Small intestine (tissue), 7 donors: ENCODE measurements at regions not wholly inside any gene's neighbourhood (a gene's known extent, or its start where the extent isn't known, plus 50 kb on each side); places are given as distances from the start of the nearest gene placed in this dataset.

Experiments used
- DNase-seq, 2 donors: peaks; one replicate each; pipeline versions ENCODE4 v3.0.0 to v3.0.0-alpha.2; 2013
- FAIRE-seq: peaks from 2 replicates; lab custom pipeline; 2012; peaks lifted over from hg19 to GRCh38; lab: Jason Lieb, UNC
- H3K27ac ChIP-seq, 3 donors: one replicate each; pipeline ENCODE4 v1.5.1; 2013; ENCODE audit warnings: low read length in 2 of 3, mild to moderate bottlenecking in 2 of 3, control low read depth in 1 of 3, inconsistent platforms in 1 of 3, low read depth in 1 of 3, moderate library complexity in 1 of 3
- H3K27me3 ChIP-seq, 3 donors: one replicate each; pipeline ENCODE4 v1.6.1; 2013; ENCODE audit warnings: low read length in 3 of 3, inconsistent platforms in 1 of 3; ENCODE audit not compliant: control insufficient read depth in 3 of 3, insufficient read depth in 3 of 3
- H3K36me3 ChIP-seq, 3 donors: one replicate each; pipeline ENCODE4 v1.6.1; 2013; ENCODE audit warnings: low read length in 3 of 3, inconsistent platforms in 1 of 3, low read depth in 1 of 3, mild to moderate bottlenecking in 1 of 3, moderate library complexity in 1 of 3; ENCODE audit not compliant: control insufficient read depth in 3 of 3, insufficient read depth in 2 of 3
- H3K4me1 ChIP-seq, 3 donors: one replicate each; pipeline ENCODE4 v1.6.1; 2013; ENCODE audit warnings: low read length in 2 of 3, inconsistent platforms in 1 of 3, low read depth in 1 of 3, mild to moderate bottlenecking in 1 of 3, moderate library complexity in 1 of 3; ENCODE audit not compliant: control insufficient read depth in 3 of 3, insufficient read depth in 2 of 3
- H3K4me3 ChIP-seq, 3 donors: one replicate each; pipeline ENCODE4 v1.5.1; 2013; ENCODE audit warnings: low read length in 3 of 3, control low read depth in 1 of 3, inconsistent platforms in 1 of 3, low read depth in 1 of 3, mild to moderate bottlenecking in 1 of 3, moderate library complexity in 1 of 3
- H3K9me3 ChIP-seq, 2 donors: one replicate each; pipeline ENCODE4 v1.6.1; 2013; ENCODE audit warnings: low read depth in 1 of 2, low read length in 1 of 2; ENCODE audit not compliant: control insufficient read depth in 2 of 2, insufficient read depth in 1 of 2
- WGBS, 3 donors: extraction: QIAGEN DNeasy Blood & Tissue Kit; methylation state at CpG; one replicate each; pipeline ENCODE4 v1.1.7; 2013; 5-methylcytosine and 5-hydroxymethylcytosine counted together
- donor health status: healthy with polysubstance abuse.
- donor health status: control.
- donor health status: control.
- donor health status: Bipolar disorder and iron deficiency.
- donor health status: healthy.

- WGBS, 3 donors: 62 to 73% (median 73%) methylated on average over 2 of the region's 2 CpGs
- no peaks in the 10 kb centered on the region for H3K36me3 ChIP-seq
- peaks cover 0 to 4% (median 0%) of the 10 kb centered on the region in 3 donors for H3K4me1 ChIP-seq
- FAIRE-seq (no peak), DNase-seq (no peak)
- no peak overlapping the region for H3K27ac ChIP-seq
- H3K9me3 ChIP-seq: no peaks in the 10 kb centered on the region
- H3K4me3 ChIP-seq: no peak overlapping the region
- H3K27me3 ChIP-seq: peaks cover 0 to 3% (median 0%) of the 10 kb centered on the region in 3 donors
Observed at GRCh38 chr1:181413836-181414235, 69.5 kb upstream of the CACNA1E start.

DNA sequence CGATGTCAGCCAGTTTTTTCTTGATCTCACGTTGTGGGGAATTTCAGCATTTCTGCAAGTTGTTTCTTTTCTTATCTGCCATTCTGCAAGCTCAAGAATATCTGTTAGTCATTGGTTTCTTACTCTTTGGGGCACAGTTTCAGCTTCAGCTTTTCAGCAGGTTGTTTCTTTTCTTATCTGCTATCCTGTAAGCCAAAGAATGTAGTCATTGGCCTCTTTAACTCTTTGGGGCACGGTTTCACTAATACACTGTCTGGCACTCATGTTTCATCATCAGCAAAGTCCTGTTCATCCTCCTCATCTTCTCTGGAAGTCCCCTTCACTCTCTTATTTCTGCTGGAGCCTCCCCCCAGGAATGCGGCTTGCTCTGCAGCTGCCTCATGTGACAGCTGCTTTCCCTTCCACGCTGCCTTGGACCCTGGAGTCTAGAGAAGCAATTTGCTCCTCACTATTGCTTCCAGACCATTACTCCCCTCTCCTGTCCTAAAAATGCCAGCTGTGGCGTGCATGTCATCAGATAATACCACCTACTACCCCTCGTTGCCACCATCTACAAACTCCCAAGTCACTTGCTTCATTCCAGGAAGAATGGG is 67.0 kb upstream of the CACNA1E start:
- Histone ChIP-seq H3K4me3 (no peak overlapping the region), H3K36me3 (no peaks in the 10 kb centered on the region), H3K9me3 (no peaks in the 10 kb centered on the region), H3K27me3 (peaks cover 0 to 3% (median 0%) of the 10 kb centered on the region in 3 donors), H3K4me1 (peaks cover 0 to 4% (median 0%) of the 10 kb centered on the region in 3 donors), H3K27ac (peak overlapping the region in 1 of 3 donors; percentile 38)
- FAIRE-seq: no peak
- 58 to 68% (median 66%) methylated on average over 7 of the region's 7 CpGs for WGBS, 3 donors
- peak in 1 of 2 donors; percentile 10 for DNase-seq

DNA sequence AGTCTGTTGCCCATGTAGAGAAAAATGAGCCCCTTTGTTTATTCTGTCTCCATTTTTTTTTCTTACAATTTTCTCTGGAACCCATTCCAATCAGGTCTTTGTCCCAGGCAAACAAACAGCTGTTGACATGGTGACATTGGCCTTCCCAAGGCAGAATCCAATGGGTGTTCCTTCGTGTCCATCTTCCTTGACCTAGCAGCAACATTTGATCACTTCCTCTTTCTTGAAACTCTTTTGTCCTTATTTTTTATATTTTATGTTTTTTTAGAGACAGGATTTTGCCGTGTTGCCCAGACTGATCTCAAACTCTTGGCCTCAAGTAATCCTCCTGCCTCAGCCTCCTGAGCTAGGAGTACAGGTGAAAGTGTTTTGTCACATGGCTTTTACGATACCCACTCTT is 65.4 kb upstream of the CACNA1E start:
- Histone ChIP-seq H3K4me1 (peaks cover 0 to 4% (median 0%) of the 10 kb centered on the region in 3 donors), H3K27me3 (peaks cover 0 to 3% (median 0%) of the 10 kb centered on the region in 3 donors), H3K36me3 (no peaks in the 10 kb centered on the region), H3K27ac (no peak overlapping the region), H3K4me3 (no peak overlapping the region), H3K9me3 (no peaks in the 10 kb centered on the region)
- 78 to 93% (median 82%) methylated on average over 3 of the region's 3 CpGs for WGBS, 3 donors
- FAIRE-seq (no peak), DNase-seq (no peak)

DNA sequence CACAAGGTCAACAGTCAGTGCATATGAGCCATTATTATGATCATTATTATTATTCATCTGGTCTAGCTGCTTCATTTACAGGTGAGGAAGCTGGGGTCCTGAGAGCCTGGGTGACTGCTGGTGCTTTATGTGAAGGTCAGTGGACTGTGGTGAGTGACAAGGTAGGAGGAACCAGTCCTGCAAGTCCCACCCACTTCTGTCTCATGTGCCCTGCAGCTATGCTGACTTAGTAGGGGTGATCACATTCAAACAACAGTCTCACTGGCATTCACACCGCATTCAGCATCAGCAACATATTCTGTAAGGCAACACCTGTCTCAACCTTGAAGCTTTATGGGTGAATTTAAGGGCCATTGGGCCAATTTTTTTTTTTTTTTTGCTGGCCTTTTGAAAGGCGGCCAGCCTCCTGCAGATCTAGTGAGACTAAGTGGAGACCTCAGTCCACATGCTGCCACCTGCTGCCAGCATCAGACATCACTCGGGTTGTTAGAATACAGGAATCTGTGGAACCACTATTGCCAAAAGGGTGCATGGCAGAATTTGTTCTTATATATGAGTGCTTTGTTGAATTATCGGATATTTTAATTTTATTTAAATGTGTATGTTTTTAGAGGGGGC is 59.9 kb upstream of the CACNA1E start:
- no peak for FAIRE-seq
- Histone ChIP-seq H3K27me3 (peaks cover 0 to 4% (median 0%) of the 10 kb centered on the region in 3 donors), H3K27ac (no peak overlapping the region), H3K4me3 (no peak overlapping the region), H3K4me1 (no peaks in the 10 kb centered on the region), H3K9me3 (no peaks in the 10 kb centered on the region), H3K36me3 (no peaks in the 10 kb centered on the region)
- DNase-seq: peak; percentile 51 to 54
- 26 to 28% (median 27%) methylated on average over 4 of the region's 4 CpGs for WGBS, 3 donors

DNA sequence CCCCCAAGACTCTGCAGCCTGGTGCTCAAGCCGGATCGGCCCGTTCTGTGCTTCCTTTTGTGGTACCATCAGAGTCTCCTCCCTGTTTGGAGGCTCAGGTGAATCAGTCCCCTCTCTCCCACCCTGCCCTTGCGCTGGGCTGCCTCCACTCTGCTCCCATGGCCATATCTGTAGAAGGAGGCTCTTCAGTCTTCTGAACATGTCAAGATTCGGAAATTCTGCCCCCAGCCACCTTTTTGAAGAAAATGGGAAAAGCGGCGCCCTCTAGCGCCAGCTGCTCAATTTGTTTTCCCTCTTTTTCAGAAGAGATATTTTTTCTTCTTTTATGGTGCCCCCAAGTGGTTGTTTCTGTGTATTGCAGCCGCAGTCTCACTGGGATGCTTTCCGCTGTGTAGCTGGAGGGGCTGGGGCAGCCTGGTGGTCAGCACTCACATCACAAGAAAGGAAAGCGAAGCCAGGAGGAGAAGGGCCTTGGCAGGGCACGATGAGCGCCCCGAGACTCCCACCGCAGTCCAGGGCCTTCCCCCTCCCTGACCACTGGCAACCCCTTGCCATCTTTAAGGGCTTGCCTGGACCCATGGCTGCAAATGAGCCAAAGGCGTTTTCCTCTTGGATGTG is 58.4 kb upstream of the CACNA1E start:
- no peak overlapping the region for H3K27ac ChIP-seq
- FAIRE-seq (no peak), DNase-seq (peak; percentile 67 to 85)
- H3K36me3 ChIP-seq: no peaks in the 10 kb centered on the region
- no peaks in the 10 kb centered on the region for H3K9me3 ChIP-seq
- H3K27me3 ChIP-seq: peaks cover 0 to 4% (median 0%) of the 10 kb centered on the region in 3 donors
- H3K4me3 ChIP-seq: no peak overlapping the region
- H3K4me1 ChIP-seq: no peaks in the 10 kb centered on the region
- WGBS, 3 donors: 5 to 14% (median 11%) methylated on average over 16 of the region's 16 CpGs

- no peak overlapping the region for H3K4me3 ChIP-seq
- no peaks in the 10 kb centered on the region for H3K9me3 ChIP-seq
- H3K27ac ChIP-seq: no peak overlapping the region
- no peaks in the 10 kb centered on the region for H3K36me3 ChIP-seq
- WGBS, 3 donors: 78 to 83% (median 81%) methylated on average over 8 of the region's 8 CpGs
- DNase-seq: no peak
- no peak for FAIRE-seq
- H3K27me3 ChIP-seq: peaks cover 0 to 4% (median 0%) of the 10 kb centered on the region in 3 donors
- H3K4me1 ChIP-seq: peaks cover 0 to 3% (median 0%) of the 10 kb centered on the region in 3 donors
Observed at GRCh38 chr1:181425566-181425965, 57.8 kb upstream of the CACNA1E start.

GRCh38 chr1:181429462-181429861 is 53.9 kb upstream of the CACNA1E start:
- Histone ChIP-seq H3K4me3 (no peak overlapping the region), H3K9me3 (no peaks in the 10 kb centered on the region), H3K27ac (no peak overlapping the region), H3K27me3 (peaks cover 0 to 4% (median 0%) of the 10 kb centered on the region in 3 donors), H3K4me1 (peaks cover 0 to 4% (median under 1%) of the 10 kb centered on the region in 3 donors), H3K36me3 (no peaks in the 10 kb centered on the region)
- DNase-seq (no peak), FAIRE-seq (no peak)
- WGBS, 3 donors: 87 to 89% (median 89%) methylated on average over 3 of the region's 3 CpGs

DNA sequence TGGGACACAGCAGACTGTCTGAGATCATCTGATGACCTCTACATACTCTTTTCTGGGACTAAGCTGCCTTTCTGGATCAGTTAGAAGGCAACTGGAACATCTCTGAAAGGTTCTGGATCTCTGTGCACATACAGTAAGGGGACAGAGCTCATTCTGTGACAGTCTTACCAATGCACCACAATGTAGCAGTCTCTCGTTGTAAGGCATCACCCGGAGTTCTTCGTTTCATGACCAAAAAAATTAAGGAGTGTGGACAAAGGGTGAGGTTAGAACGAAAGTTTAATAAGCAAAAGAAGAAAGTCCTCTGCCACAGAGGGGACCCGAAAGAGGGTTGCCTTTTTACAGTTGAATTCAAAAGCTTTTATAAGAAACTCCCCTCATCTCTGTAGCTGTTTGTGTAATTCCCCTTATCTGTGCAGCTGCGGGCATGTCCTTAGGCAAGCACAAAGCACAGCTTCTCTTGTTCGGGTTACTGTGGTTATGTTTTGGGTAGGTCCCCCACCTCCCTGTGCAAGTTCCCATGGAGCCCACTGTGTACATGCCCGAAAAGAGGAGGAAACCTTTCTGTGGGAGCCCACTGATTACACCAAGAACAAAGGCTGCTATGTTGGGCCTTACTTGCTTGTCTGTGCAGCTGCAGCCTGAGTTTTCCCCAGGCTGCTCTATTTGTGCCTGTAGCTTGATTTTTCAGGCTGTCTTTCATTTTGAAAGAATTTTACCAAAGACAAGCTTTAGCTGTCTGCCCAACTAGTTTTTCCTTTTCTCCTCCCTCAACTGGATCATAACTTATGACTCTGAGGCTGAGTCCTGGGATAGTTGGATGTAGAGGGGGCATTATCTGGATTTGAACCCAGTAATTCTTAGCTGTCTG is 53.1 kb upstream of the CACNA1E start:
- WGBS, 3 donors: 51 to 65% (median 59%) methylated on average over 8 of the region's 8 CpGs
- Histone ChIP-seq H3K36me3 (no peaks in the 10 kb centered on the region), H3K4me3 (no peak overlapping the region), H3K27ac (no peak overlapping the region), H3K27me3 (peaks cover 0 to 4% (median 0%) of the 10 kb centered on the region in 3 donors), H3K4me1 (peaks cover 0 to 4% (median 2%) of the 10 kb centered on the region in 3 donors), H3K9me3 (no peaks in the 10 kb centered on the region)
- FAIRE-seq: no peak
- no peak for DNase-seq
